ENCODE measurements at regions not wholly inside any gene's neighbourhood (a gene's known extent, or its start where the extent isn't known, plus 50 kb on each side); places are given as distances from the start of the nearest gene placed in this dataset.

- Histone ChIP-seq H2AFZ (ENCODE audit: low read length) (no peak overlapping the region), H3K27ac (ENCODE audit: insufficient read depth, low read length) (no peak overlapping the region), H3K36me3 (ENCODE audit: control insufficient read depth, insufficient read depth, low read length) (no peaks in the 10 kb centered on the region), H3K9ac (ENCODE audit: insufficient read depth, low read length) (no peak overlapping the region), H3K4me2 (ENCODE audit: extremely low read depth, insufficient read depth, low read length) (peak overlapping the region; percentile 20), H3K4me3 (replicated peaks in 1 of 4; ENCODE audit: control extremely low read depth in 1 of 4, insufficient read depth in 1 of 4, low read depth in 3 of 4, low read length in 4 of 4) (no peak overlapping the region), H4K20me1 (ENCODE audit: control insufficient read depth, extremely low read depth, insufficient read depth, low read length) (no peaks in the 10 kb centered on the region), H3K9me3 (ENCODE audit: control insufficient read depth, insufficient read depth, low read depth, low read length) (no peaks in the 10 kb centered on the region), H3K4me1 (ENCODE audit: control insufficient read depth, extremely low read depth, insufficient read depth, low read length) (no peaks in the 10 kb centered on the region), H3K79me2 (ENCODE audit: control insufficient read depth, insufficient read depth, low read length) (no peaks in the 10 kb centered on the region), H3K27me3 (ENCODE audit: control insufficient read depth, insufficient read depth, low read length) (no peaks in the 10 kb centered on the region)
- peak; percentile 34 to 61 for DNase-seq (ENCODE audit: low read depth in 2 of 2)
- TF ChIP-seq CTCF (conservative IDR thresholded peaks at IDR 0.05 in 1 of 2, IDR thresholded peaks at IDR 0.05 in 1 of 2; ENCODE audit: low read depth in 1 of 2, low read length in 2 of 2) (no peak), EZH2 (IDR thresholded peaks at IDR 0.05; ENCODE audit: low read length, missing control alignments) (no peak)
These were observed 273.1 kb upstream of the PITRM1 start for GRCh38 chr10:3445648-3446047.

DNA sequence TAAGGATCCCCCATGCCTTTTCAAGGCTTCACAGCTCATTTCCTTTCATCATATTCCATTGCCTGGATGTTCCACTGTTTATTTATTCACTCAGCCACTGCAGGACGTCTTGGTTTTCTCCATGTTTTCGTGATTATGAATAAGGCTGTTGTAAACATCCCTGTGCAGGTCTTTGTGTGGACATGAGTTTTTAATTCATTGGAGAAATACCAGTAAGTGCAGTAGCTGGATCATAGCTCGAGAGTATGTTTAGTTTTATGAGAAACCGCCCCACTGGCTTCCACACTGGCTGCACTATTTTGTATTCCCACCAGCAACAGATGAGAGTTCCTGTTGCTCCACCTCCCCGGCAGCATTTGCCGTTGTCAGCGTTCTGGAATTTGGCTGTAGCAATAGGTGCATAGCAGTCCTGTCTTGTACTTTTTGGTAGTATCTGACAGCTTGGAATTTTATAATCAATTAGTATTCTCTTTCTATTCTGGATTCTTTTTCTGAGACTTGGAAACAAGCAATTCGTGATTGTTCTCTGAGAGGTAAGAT lies 269.9 kb upstream of the PITRM1 start:
- Histone ChIP-seq H3K4me3 (replicated peaks in 1 of 4; ENCODE audit: control extremely low read depth in 1 of 4, insufficient read depth in 1 of 4, low read depth in 3 of 4, low read length in 4 of 4) (no peak overlapping the region), H3K9ac (ENCODE audit: insufficient read depth, low read length) (no peak overlapping the region), H3K27ac (ENCODE audit: insufficient read depth, low read length) (no peak overlapping the region), H2AFZ (ENCODE audit: low read length) (no peak overlapping the region), H3K79me2 (ENCODE audit: control insufficient read depth, insufficient read depth, low read length) (no peaks in the 10 kb centered on the region), H3K27me3 (ENCODE audit: control insufficient read depth, insufficient read depth, low read length) (no peaks in the 10 kb centered on the region), H3K4me2 (ENCODE audit: extremely low read depth, insufficient read depth, low read length) (no peak overlapping the region), H4K20me1 (ENCODE audit: control insufficient read depth, extremely low read depth, insufficient read depth, low read length) (no peaks in the 10 kb centered on the region), H3K36me3 (ENCODE audit: control insufficient read depth, insufficient read depth, low read length) (no peaks in the 10 kb centered on the region), H3K4me1 (ENCODE audit: control insufficient read depth, extremely low read depth, insufficient read depth, low read length) (no peaks in the 10 kb centered on the region), H3K9me3 (ENCODE audit: control insufficient read depth, insufficient read depth, low read depth, low read length) (no peaks in the 10 kb centered on the region)
- peak in 1 of 2 donors; percentile 31 for DNase-seq (ENCODE audit: low read depth in 2 of 2)
- no peak for TF ChIP-seq EZH2 (IDR thresholded peaks at IDR 0.05; ENCODE audit: low read length, missing control alignments)
- no peak for TF ChIP-seq CTCF (conservative IDR thresholded peaks at IDR 0.05 in 1 of 2, IDR thresholded peaks at IDR 0.05 in 1 of 2; ENCODE audit: low read depth in 1 of 2, low read length in 2 of 2)

GRCh38 chr10:3439183-3439582 lies 266.6 kb upstream of the PITRM1 start:
- H3K9me3 ChIP-seq (ENCODE audit: control insufficient read depth, insufficient read depth, low read depth, low read length) = no peaks in the 10 kb centered on the region
- no peaks in the 10 kb centered on the region for H3K4me1 ChIP-seq (ENCODE audit: control insufficient read depth, extremely low read depth, insufficient read depth, low read length)
- no peak for TF ChIP-seq EZH2 (IDR thresholded peaks at IDR 0.05; ENCODE audit: low read length, missing control alignments)
- no peak for TF ChIP-seq CTCF (conservative IDR thresholded peaks at IDR 0.05 in 1 of 2, IDR thresholded peaks at IDR 0.05 in 1 of 2; ENCODE audit: low read depth in 1 of 2, low read length in 2 of 2)
- no peaks in the 10 kb centered on the region for H3K79me2 ChIP-seq (ENCODE audit: control insufficient read depth, insufficient read depth, low read length)
- H3K27me3 ChIP-seq (ENCODE audit: control insufficient read depth, insufficient read depth, low read length) = no peaks in the 10 kb centered on the region
- H2AFZ ChIP-seq (ENCODE audit: low read length) = no peak overlapping the region
- no peaks in the 10 kb centered on the region for H4K20me1 ChIP-seq (ENCODE audit: control insufficient read depth, extremely low read depth, insufficient read depth, low read length)
- H3K9ac ChIP-seq (ENCODE audit: insufficient read depth, low read length) = no peak overlapping the region
- no peaks in the 10 kb centered on the region for H3K36me3 ChIP-seq (ENCODE audit: control insufficient read depth, insufficient read depth, low read length)
- no peak overlapping the region for H3K27ac ChIP-seq (ENCODE audit: insufficient read depth, low read length)
- DNase-seq (ENCODE audit: low read depth in 2 of 2) = no peak
- H3K4me2 ChIP-seq (ENCODE audit: extremely low read depth, insufficient read depth, low read length) = no peak overlapping the region
- H3K4me3 ChIP-seq (replicated peaks in 1 of 4; ENCODE audit: control extremely low read depth in 1 of 4, insufficient read depth in 1 of 4, low read depth in 3 of 4, low read length in 4 of 4) = no peak overlapping the region
